ENCODE measurements at regions not wholly inside any gene's neighbourhood (a gene's known extent, or its start where the extent isn't known, plus 50 kb on each side); places are given as distances from the start of the nearest gene placed in this dataset.

DNA sequence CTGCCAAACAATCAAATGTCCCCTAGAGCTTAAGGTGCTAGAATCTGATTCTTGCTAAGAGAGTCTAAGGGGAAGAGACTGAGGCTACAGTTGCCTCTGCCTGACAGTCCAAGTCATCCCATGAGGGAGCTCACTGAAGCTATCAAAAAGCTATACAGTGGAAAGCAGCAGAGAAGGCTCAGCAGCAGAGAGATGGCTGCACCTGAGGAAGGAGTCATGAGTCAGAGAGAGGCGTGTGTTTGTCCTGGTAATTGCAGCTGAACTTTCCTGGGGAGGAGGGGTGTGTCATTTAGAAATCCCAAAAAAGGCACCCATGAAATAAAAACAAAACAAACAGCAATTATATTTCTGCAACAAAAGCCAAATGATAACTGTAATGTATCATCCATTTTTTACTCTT is 305.2 kb upstream of the UBE2E3 start:
- 60 to 80% methylated on average over 1 of the region's 1 CpG; no CpG with 5 or more reads in 8 of the 10 experiments for WGBS, 10 experiments
- peaks cover 5 to 38% of the 10 kb centered on the region in 2 donors for H3K4me1 ChIP-seq (replicated peaks in 1 of 2)
- no peak overlapping the region for H3K27ac ChIP-seq
- in situ Hi-C loops (cut with MboI; ENCODE audit: low pct_unique_long_range_greater_than_20kb in 2 of 9, low sequenced_read_pairs in 9 of 9, unreplicated experiment in 9 of 9), result no loop called here
- ATAC-seq (replicated peaks in 6 of 8), result peak in 2 of 8 experiments; percentile 15 to 27
- no peak overlapping the region for H3K4me3 ChIP-seq

DNA sequence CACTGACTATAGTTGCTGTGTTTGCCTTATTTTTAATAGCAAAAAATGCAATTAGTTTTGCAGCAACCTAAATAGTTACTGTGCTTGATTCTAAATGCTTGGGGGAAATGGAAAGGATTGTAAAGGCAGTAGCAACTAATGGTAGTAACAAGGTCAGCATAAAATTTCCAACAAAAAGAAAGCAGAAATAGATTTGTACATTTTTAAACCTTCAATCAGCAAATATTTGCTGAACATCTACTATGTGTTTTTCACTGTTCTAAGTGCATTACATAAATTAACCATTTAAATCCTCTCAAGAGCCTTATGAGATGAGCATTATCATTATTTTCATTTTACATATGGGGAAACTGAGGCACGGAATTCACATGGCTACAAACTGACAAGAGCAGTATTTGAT is 308.0 kb upstream of the UBE2E3 start:
- ATAC-seq (replicated peaks in 6 of 8), result no peak
- H3K27ac ChIP-seq, result no peak overlapping the region
- WGBS, 10 experiments, result 40 to 80% (median 63%) methylated on average over 1 of the region's 1 CpG; no CpG with 5 or more reads in 3 of the 10 experiments
- in situ Hi-C loops (cut with MboI; ENCODE audit: low pct_unique_long_range_greater_than_20kb in 2 of 9, low sequenced_read_pairs in 9 of 9, unreplicated experiment in 9 of 9), result no loop called here
- peaks cover 0 to 25% of the 10 kb centered on the region in 2 donors for H3K4me1 ChIP-seq (replicated peaks in 1 of 2)
- H3K4me3 ChIP-seq, result no peak overlapping the region

DNA sequence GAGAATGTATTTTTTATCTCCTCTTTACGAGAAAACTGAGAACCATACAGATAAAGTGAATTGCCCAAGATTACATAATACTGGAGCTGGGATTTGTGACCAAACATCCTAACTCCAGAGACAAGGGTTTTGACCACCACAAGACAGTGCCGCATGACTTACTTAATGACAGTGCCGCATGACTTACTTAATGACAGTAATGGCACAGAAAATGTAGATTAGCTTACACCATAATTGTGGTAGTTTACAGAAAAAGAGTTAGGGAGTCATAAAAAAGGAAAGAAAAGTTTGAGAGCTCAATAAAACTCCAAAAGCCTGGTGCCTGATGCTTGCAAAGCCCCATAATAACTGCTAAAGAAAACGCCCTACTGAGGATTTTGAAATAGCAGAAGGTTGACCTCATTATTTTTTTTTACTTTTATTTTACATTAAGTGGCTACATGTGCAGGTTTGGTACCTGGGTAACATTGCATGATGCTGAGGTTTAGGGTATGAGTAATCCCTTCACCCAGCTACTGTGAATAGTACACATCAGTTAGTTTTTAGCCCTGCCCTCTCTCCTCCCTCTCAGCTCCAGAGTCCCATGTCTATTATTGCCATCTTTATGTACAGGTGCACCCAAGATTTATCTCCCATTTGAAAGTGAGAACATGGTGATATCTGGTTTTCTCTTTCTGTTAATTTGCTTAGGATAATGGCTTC is 310.0 kb upstream of the UBE2E3 start:
- Histone ChIP-seq H3K4me1 (replicated peaks in 1 of 2) (peaks cover 0 to 18% of the 10 kb centered on the region in 2 donors), H3K4me3 (no peak overlapping the region), H3K27ac (no peak overlapping the region)
- in situ Hi-C loops (cut with MboI; ENCODE audit: low pct_unique_long_range_greater_than_20kb in 2 of 9, low sequenced_read_pairs in 9 of 9, unreplicated experiment in 9 of 9), result no loop called here
- WGBS, 10 experiments, result 60 to 94% (median 90%) methylated on average over 1 to 4 of the region's 4 CpGs
- peak in 1 of 8 experiments; percentile 41 for ATAC-seq (replicated peaks in 6 of 8)

DNA sequence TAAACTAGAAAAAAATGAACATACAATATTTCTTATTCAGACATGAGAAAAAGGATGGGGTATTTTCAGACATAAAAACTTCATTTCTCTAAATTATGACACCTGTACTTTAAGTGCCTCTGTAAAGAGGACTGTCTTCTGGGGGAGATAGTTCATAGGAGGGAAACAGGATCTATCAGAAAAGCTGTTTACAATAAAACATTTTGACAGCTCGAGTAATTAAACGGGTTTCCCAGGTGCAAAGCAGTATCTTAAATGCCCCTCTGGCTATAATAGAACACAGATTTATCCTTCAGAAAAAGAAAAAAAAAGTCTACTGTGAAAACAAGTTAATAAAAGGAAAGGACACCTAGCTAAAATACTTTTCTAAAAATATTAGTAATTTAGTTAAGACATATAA is 311.4 kb upstream of the UBE2E3 start:
- in situ Hi-C loops (cut with MboI; ENCODE audit: low pct_unique_long_range_greater_than_20kb in 2 of 9, low sequenced_read_pairs in 9 of 9, unreplicated experiment in 9 of 9), result no loop called here
- 30 to 83% (median 48%) methylated on average over 1 to 2 of the region's 2 CpGs; no CpG with 5 or more reads in 2 of the 10 experiments for whole genome bisulfite sequencing, 10 experiments
- H3K4me1 ChIP-seq (replicated peaks in 1 of 2), result peaks cover 0 to 18% of the 10 kb centered on the region in 2 donors

DNA sequence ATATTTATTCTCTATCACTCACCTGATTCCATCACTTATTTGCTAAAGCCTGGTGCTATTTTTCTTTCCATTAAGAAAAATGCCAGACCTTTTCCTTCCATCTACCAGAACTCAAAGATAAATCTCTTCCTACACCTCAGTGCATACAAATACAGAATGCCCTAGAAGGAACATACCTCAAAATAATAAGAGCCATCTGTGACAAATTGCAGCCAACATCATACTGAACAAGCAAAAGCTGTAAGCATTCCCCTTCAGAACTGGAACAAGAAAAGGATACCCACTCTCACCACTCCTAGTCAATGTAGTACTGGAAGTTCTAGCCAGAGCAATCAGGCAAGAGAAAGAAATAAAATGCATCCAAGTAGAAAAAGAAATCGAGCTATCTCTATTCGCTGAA is 315.9 kb upstream of the UBE2E3 start:
- 71 to 100% (median 94%) methylated on average over 1 to 2 of the region's 2 CpGs; no CpG with 5 or more reads in 1 of the 10 experiments for WGBS, 10 experiments
- H3K27ac ChIP-seq, result no peak overlapping the region
- ATAC-seq (replicated peaks in 6 of 8), result no peak
- peaks cover 0 to 10% of the 10 kb centered on the region in 2 donors for H3K4me1 ChIP-seq (replicated peaks in 1 of 2)
- H3K4me3 ChIP-seq, result no peak overlapping the region
- in situ Hi-C loops (cut with MboI; ENCODE audit: low pct_unique_long_range_greater_than_20kb in 2 of 9, low sequenced_read_pairs in 9 of 9, unreplicated experiment in 9 of 9), result no loop called here

More for the DNA sequence above, 311.4 kb upstream of the UBE2E3 start:
- Histone ChIP-seq H3K4me3 (no peak overlapping the region), H3K27ac (no peak overlapping the region)
- peak in 2 of 8 experiments; percentile 43 to 59 for ATAC-seq (replicated peaks in 6 of 8)

DNA sequence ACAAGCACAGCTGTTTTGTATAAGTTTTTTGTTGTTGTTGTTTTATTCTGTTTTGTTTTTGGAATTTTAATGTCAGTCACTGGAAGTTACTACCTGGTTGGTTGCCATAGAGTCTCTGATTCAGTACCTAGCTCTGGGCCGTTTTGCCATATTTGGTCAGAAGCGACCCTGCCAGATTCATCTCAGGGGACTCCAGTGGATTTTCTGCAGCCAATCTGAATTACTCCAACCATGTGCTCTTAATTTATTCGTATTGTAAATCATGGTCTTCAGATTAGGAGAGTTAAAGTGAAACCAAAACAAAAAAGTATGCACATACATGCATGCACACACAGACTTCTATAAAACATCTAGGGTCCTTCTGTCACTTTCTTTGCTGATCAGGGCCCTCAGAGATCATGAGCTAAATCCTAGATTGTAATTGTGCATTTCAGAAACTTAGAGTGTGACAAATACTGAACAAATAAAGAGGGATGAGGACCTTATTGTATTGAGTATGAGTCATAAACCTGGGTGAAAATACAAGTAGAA is 317.4 kb upstream of the UBE2E3 start:
- 7 to 100% (median 63%) methylated on average over 1 to 3 of the region's 3 CpGs; no CpG with 5 or more reads in 2 of the 10 experiments for WGBS, 10 experiments
- H3K4me1 ChIP-seq (replicated peaks in 1 of 2), result no peaks in the 10 kb centered on the region
- ATAC-seq (replicated peaks in 6 of 8), result peak in 3 of 8 experiments; percentile 32 to 89 (median 73)
- no peak overlapping the region for H3K27ac ChIP-seq
- in situ Hi-C loops (cut with MboI; ENCODE audit: low pct_unique_long_range_greater_than_20kb in 2 of 9, low sequenced_read_pairs in 9 of 9, unreplicated experiment in 9 of 9), result no loop called here
- H3K4me3 ChIP-seq, result no peak overlapping the region

DNA sequence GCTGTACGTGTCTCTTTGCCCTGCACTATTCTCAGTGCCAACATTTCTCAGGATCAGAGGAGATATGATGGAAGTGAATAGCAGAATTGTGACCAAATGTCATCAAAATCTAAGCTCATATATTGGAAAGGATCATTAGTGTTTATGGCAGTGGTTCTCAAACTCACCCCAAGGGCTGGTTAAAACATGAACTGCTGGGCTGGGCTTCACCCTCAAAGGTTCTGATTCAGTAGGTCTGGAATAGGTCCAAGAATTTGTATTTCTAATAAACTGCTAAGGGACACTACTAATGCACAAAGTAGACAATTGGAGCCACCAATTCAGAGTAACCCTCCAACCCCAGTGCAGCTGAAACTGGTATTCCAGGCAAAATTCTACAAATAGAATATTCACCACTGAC is 317.9 kb upstream of the UBE2E3 start:
- H3K27ac ChIP-seq, result no peak overlapping the region
- 14 to 86% (median 60%) methylated on average over 1 of the region's 1 CpG; no CpG with 5 or more reads in 5 of the 10 experiments for WGBS, 10 experiments
- no peak overlapping the region for H3K4me3 ChIP-seq
- peak in 2 of 8 experiments; percentile 39 to 53 for ATAC-seq (replicated peaks in 6 of 8)
- H3K4me1 ChIP-seq (replicated peaks in 1 of 2), result no peaks in the 10 kb centered on the region
- in situ Hi-C loops (cut with MboI; ENCODE audit: low pct_unique_long_range_greater_than_20kb in 2 of 9, low sequenced_read_pairs in 9 of 9, unreplicated experiment in 9 of 9), result no loop called here

DNA sequence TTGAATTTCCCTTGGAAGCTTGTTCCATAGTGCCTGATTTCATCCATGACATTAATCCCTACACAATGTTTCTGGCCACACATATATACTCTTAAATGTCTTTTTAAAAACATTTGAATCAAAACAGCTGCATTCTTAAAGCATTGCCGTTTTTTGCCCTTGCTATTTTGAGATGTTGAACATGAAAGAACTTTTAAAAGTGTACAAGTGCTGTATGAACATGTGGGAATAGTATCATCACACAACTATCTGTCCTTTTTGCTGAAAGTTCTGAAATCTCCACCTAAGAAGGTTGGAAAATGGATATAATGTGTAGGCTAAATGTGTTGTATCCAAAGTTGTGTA is 318.7 kb upstream of the UBE2E3 start:
- WGBS, 10 experiments, result 67 to 100% (median 83%) methylated on average over 1 of the region's 1 CpG; no CpG with 5 or more reads in 2 of the 10 experiments

DNA sequence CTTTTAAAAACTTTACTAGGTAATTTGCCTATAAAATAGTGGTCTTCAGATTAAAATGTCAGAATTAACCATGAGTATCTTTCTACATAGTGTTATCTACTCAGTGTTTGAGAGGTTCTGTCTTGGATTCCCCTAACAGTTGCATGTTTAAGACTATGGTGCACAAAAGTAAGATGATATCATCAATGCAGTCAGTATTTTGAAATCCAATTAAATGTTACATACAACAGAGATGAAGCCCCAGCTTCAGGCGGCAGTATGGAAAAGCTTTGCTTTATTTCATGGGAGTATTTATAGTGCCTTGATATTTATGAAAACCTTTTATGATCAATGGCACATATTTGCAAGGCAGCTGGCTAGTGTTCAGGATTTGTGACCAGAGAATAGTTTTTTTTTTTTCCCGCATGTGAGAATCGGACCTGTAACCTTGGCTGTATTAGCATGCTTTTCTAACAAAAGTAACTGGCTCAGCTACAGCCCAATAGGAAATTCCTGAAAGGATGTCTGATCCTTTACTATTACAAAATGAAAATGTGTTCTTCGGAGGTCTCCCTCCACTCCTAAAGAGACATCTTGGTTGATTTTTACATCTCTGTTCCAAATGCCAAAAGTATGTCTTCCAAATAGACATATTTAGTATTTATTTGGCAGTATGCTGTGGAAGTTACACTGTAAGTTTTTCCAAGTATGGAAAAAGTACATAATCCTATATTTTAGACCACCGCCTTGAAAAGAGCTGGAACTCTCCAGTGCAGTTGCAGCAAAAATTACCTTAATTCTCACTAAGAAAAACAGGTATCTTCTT is 319.3 kb upstream of the UBE2E3 start:
- no peaks in the 10 kb centered on the region for H3K4me1 ChIP-seq (replicated peaks in 1 of 2)
- 79 to 97% (median 94%) methylated on average over 2 to 5 of the region's 5 CpGs for WGBS, 10 experiments
- no peak overlapping the region for H3K27ac ChIP-seq
- in situ Hi-C loops (cut with MboI; ENCODE audit: low pct_unique_long_range_greater_than_20kb in 2 of 9, low sequenced_read_pairs in 9 of 9, unreplicated experiment in 9 of 9), result no loop called here
- no peak for ATAC-seq (replicated peaks in 6 of 8)
- no peak overlapping the region for H3K4me3 ChIP-seq

More for the DNA sequence above, 318.7 kb upstream of the UBE2E3 start:
- in situ Hi-C loops (cut with MboI; ENCODE audit: low pct_unique_long_range_greater_than_20kb in 2 of 9, low sequenced_read_pairs in 9 of 9, unreplicated experiment in 9 of 9), result no loop called here
- no peak overlapping the region for H3K4me3 ChIP-seq
- ATAC-seq (replicated peaks in 6 of 8), result no peak
- no peaks in the 10 kb centered on the region for H3K4me1 ChIP-seq (replicated peaks in 1 of 2)
- H3K27ac ChIP-seq, result no peak overlapping the region

DNA sequence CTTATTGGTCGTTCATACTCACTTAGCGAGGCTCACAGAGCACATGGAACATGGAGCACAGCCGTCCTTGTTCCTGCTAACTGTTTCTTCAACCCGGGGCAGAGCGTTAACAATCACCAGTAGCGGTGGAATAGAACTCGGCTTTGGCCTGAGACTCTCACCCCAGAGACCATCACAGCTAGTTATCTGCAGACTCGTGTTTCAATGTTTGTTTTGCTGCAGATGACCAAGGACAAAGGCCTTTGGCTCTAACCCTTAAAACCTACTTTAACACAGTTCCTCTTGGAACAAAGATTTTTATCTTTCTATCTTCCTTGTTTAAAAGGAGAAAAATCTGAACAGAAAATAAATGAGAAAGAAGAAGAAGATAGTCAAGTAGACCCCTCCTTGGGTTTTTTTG is 320.2 kb upstream of the UBE2E3 start:
- Histone ChIP-seq H3K4me1 (replicated peaks in 1 of 2) (no peaks in the 10 kb centered on the region), H3K27ac (no peak overlapping the region), H3K4me3 (no peak overlapping the region)
- no peak for ATAC-seq (replicated peaks in 6 of 8)
- in situ Hi-C loops (cut with MboI; ENCODE audit: low pct_unique_long_range_greater_than_20kb in 2 of 9, low sequenced_read_pairs in 9 of 9, unreplicated experiment in 9 of 9), result no loop called here
- 59 to 93% (median 80%) methylated on average over 1 to 8 of the region's 8 CpGs for WGBS, 10 experiments

DNA sequence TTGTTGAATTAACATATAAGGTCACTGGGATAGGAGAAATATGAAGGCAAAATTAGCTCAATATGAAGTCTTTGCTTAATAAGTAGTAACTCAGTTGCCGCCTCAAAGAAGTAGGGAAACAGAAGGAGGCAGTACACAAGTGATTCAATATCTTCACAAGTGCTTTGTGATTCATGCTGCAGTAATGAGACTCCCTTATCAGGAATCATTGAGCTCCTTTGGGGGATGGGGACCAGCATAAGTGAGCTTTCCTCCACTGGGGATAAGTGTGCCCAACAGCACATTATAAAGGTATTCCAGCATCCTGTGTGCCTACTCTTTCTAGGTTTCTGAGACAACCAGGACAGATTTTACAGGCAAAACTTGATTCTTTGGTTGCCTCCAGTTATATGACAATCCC is 323.4 kb upstream of the UBE2E3 start:
- Histone ChIP-seq H3K27ac (no peak overlapping the region), H3K4me1 (replicated peaks in 1 of 2) (no peaks in the 10 kb centered on the region), H3K4me3 (no peak overlapping the region)
- in situ Hi-C loops (cut with MboI; ENCODE audit: low pct_unique_long_range_greater_than_20kb in 2 of 9, low sequenced_read_pairs in 9 of 9, unreplicated experiment in 9 of 9), result no loop called here
- WGBS, 10 experiments, result 38 to 100% (median 90%) methylated on average over 1 of the region's 1 CpG; no CpG with 5 or more reads in 2 of the 10 experiments
- no peak for ATAC-seq (replicated peaks in 6 of 8)

DNA sequence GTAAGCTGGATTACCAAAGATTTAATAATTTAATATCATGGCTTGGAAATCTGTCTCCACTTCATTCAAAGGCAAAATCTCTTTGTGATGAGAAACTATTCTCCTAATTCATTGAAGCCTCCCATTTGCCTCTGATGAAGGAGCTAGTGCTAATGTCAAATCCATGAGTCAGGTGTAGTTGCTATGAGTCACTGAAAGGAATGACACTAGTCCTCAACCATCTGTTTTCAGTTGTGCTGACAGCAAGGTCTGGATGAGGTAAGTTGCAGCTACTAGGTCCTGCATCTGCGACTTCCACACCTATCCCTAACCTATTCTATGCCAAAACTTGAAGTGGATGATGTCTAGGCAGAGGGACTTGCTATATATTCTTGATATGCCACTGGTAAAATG is 324.0 kb upstream of the UBE2E3 start:
- H3K4me1 ChIP-seq (replicated peaks in 1 of 2), result no peaks in the 10 kb centered on the region
- H3K27ac ChIP-seq, result no peak overlapping the region
- peak in 4 of 8 experiments; percentile 63 to 80 (median 68) for ATAC-seq (replicated peaks in 6 of 8)
- H3K4me3 ChIP-seq, result no peak overlapping the region
- WGBS, 10 experiments, result 20 to 83% (median 50%) methylated on average over 1 of the region's 1 CpG; no CpG with 5 or more reads in 5 of the 10 experiments
- in situ Hi-C loops (cut with MboI; ENCODE audit: low pct_unique_long_range_greater_than_20kb in 2 of 9, low sequenced_read_pairs in 9 of 9, unreplicated experiment in 9 of 9), result no loop called here

DNA sequence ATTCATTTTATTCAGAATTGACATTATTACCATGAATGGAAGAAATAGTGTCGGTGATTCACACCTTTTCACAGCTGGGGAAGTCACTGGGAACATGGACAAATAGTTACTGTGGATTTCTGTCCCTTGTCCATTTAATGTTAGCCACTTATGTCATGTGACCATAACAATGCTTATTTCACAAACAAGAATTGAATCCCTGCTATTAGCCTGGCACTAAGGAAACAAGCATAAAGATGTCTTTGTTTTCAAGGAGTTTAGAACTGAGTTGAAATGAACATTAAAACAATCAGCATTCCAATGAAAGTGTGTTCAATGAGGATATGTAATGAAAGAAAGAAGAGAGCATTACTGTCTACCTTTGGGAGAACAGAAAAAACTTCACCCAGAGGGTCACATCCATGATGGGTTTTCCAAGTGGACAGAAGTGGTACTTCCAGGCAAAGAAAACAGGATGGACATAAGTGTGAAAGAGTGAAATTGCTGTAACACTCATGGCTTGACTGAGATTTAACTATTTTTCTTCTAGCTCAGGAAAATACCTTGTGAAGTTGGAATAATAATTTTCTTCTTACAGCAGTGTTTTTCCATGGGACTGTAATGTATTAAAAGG is 324.5 kb upstream of the UBE2E3 start:
- Histone ChIP-seq H3K27ac (no peak overlapping the region), H3K4me1 (replicated peaks in 1 of 2) (no peaks in the 10 kb centered on the region), H3K4me3 (no peak overlapping the region)
- ATAC-seq (replicated peaks in 6 of 8), result no peak
- in situ Hi-C loops (cut with MboI; ENCODE audit: low pct_unique_long_range_greater_than_20kb in 2 of 9, low sequenced_read_pairs in 9 of 9, unreplicated experiment in 9 of 9), result no loop called here
- WGBS, 10 experiments, result 83 to 100% (median 87%) methylated on average over 1 of the region's 1 CpG; no CpG with 5 or more reads in 4 of the 10 experiments
